Central memory CD4-positive, alpha-beta T cell (primary cell): ENCODE measurements at regions not wholly inside any gene's neighbourhood (a gene's known extent, or its start where the extent isn't known, plus 50 kb on each side); places are given as distances from the start of the nearest gene placed in this dataset.

Source experiments
- DNase-seq: peaks from one replicate; pipeline ENCODE4 v3.0.0; 2022

DNA sequence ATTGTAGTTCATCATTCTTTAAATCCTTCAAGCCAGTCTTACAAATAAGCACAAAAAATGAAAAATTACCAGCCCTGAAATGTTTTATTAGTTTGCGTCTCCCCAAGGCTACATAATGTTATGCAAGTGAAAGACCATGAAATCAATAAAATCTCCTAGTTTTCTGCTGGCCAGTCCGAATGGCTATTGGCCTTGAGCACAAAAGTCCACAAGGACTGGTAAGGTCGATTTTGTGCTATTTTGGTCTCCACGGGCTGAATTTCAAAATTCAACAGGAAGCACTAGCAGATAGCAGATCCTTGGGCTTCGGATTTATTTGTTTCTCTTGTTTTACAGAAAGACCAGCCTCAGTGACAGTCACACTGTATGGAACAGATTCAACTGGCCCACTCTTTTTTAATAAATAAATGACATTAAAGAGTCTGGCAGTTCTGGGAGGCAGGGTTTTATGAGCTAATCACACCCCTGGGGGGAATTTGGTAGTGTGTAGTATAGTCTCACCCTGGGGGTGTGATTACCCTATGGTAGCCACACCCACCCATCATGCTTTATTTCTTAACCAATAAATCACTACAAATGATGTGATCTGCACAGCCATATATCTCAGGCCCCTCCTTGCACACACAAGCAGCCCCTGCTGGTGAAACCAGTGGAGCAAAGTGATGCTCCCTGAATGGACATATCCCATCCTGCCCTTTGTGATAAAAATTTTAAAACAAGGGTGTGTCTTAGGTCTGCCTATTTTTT lies 51.1 kb upstream of the TMEM33 start:
- DNase-seq: no peak

DNA sequence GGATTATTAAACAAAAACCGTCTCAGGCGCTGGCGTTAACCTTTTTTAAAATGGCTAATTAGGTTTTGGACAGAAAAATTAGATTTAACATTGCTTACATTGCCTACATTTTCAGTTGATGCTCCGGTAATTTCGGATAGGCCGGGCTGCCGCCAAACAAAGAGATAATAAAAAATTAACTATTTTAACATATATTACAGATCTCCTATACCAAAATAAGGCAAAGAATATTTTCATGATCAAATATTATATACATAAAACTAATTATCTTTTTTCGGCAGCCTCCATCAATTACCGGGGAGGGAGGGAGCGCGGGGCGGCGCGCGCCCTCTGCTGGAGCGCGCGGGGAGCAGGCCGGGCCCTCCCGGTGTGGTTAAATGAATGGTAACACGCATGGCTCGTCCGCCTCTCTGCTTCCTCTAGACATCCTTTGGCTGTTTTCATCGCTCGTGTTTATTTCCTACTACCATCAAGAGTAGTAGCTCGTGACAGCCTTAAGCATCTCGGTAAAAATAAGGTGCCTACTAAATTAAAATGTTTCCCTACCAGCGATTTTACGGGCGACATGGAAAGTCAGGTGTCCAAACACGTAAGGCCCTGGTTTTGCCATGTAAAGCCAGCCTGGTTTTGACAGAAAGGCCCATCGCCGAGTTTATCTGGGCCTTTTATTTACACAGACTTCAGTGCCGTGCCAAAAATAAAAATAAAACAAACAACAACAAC lies 52.4 kb upstream of the TMEM33 start:
- peak; percentile 30 for DNase-seq

DNA sequence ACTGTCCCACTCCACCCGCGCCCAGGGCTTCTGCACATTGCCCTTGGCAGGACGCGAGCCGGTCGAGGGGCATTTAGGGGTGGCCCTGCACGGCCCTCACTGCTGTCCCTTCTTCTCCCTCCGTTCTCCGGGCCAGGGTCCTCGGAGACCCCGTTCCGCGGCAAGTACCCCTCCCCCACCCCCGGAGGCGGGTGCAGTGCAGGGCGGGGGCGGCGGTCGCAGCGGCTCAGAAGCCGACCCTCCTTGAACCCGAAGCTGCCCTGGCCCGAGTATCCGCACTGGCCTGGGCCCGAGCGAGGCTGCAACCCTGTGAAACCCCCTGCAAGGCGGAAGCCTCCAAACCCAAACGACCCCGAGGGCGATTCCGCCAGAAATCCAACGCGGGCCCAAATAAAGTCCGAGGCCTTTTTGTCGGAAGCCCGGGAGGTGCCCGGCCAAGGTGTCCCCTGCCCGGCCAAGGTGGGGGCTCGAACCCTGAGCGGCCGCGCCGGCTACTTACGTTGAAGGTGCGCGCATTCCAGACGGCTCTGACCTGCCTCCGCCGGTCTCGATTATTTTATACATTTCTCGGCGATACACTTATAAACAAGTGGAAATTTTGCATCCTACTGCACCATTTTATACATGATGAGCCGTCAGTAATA lies 53.1 kb upstream of the TMEM33 start:
- no peak for DNase-seq

DNA sequence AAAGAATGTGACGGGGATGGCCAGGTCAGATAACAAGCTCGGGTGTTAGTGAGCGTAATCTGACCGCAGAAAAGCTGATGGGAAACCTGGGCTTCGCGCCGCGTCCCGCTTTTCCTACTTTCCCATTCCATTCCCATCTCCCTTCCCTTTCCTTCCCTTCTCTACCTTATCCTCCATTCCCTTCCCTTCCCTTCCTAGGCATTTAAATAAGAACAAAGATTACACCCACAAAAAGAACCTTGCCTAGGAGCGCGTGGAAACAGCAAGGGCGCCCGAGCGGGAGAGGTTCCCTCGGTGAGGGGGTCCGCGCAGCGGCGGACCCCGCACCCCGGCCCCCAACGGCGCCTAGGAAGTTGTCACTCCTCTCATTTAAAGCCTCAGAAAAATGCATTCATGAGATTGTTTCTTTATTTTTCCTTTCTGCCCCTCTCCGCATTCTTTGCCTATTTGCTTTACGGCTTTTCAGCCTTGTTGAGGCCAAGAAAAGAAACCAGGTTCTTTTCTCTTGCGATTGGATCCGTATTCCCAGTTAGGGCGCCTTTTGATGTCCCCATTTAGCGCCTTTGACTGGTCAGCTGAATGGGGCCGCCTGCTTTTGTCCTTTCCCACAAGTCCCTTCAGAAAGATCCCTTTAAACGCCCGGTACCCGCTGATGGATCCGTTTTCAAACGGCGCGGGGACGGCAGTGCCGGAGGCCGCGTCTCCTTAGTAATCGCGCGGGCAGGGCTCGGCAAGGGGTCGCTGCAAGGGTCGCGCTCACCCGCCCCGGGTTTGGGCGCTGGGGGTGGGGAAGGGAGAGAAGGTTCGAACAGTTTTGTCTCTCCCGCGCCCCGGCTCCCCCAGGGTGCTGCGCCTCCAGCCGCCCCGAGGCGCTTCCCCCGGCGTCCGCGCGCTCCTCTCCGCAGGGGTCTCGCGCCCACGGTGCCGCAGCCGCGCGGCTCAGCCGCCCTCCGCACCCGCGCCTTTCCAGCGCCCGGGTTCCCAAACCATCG lies 54.1 kb upstream of the TMEM33 start:
- DNase-seq: no peak

DNA sequence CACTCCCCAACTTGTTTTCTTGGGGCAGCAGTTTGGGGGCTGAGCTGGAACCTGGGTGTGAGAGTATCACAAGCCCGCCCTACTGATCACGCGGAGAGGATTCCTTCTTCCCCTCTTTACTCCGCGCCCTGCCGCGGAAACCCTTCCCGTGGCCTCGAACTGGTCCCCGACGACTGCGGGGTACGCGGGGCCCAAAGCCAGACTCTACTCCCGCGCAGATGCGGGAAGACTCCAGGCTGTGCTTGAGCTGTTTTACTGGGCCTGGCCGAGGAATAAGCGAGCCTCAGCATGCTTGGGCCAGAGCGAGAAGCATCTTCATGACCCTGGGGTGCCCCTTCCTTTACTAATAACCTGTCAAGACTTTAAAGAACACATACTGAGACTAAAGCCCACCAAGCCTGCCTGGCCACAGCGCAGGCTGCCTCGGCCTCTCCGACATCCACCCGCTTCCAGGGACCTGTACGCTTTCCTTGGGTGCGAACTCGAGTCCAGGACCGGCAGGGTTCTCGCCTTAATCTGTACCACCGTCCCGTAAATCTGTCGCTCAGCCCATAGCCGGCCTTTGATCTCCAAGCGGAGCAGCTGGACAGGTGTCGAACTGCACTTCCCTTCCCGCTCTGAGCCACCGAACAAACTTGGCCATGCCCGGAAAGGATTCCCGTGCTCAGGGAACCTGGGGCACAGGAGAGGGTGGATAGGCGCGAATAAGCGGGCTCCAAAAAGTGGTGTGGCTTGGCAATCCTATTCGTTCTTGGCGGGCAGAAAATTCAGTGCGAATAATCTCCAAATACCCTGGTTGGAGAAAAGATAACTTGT lies 55.0 kb upstream of the TMEM33 start:
- DNase-seq: no peak

DNA sequence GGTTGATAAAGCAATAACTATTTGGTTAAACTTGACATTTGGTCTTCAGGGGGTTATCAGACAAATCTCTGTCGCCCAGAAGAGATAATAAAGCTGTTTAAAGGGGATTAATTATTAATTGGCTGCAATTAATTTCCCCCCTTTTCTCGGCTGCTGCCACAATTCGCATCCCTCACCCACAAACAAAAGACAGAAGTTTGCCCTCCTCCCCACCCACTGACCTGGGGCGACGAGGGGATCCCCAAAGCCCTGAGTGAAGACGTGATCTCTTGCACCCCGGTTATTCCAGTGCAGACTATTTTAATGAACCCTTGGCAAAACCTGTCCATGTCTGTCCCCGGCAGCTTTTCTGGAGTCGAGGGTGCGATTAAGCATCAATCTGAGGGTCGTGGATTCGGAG lies 55.7 kb upstream of the TMEM33 start:
- DNase-seq: no peak

DNA sequence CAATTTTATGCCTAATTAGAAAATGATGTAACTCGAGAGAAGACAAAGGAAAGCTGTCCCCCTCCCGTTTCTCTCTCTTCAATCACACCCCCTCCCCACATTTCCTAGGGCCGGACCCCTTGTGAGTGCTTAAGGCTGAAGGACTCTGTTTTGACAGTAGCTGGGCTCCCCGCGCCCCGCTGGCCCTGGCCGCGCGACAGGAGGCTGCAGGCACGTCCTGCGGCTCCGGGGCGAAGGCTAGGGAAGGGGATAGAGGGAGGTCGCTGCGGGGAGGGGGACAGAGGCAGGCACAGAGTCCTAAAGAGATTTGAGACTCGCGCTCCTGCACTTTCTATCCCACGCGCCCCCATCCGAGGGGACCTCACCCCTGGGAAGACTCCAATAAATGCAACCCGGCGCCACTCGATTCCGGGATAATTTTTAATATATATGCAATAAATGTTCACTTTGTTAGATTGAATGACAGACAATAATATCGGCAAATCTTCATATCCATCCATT lies 56.2 kb upstream of the TMEM33 start:
- no peak for DNase-seq

DNA sequence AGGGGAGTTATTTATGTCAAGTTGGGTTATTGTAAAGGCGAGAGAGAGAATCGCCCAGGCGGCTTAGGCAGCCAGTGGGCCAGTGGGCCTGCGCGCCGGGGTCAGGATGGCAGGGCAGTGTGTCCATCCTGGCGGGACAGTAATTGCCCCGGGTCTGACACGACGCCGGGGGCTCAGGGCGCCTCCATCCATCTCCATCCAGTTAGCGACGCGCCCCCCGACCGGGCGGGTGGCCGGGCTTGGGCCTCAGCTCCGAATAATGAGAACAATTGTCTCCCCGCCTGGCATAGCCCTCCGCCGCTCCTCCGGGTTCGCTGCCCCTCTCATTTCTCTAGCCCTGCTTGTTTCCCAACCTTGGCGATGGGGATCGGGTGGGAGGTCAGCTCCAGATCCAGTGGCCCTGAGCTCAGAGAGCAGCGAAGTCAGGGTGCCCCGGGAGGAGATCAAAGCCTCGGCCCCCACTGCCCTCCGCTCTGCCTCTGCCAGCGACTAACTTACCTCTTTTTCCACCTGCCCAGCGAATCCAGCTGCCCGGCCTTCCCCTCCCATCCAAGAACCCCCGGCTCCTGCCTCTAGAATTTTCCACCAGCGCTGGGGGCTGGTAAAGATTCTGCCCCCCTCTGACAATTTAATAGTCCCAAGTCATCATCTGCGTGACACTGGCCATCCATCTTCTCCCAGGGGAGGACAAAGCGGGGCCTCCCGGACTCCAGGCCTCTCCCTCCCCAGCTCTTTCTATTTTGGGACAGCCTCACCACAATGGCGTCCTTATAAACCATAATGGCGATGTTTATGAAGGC lies 56.9 kb upstream of the TMEM33 start:
- DNase-seq: no peak

DNA sequence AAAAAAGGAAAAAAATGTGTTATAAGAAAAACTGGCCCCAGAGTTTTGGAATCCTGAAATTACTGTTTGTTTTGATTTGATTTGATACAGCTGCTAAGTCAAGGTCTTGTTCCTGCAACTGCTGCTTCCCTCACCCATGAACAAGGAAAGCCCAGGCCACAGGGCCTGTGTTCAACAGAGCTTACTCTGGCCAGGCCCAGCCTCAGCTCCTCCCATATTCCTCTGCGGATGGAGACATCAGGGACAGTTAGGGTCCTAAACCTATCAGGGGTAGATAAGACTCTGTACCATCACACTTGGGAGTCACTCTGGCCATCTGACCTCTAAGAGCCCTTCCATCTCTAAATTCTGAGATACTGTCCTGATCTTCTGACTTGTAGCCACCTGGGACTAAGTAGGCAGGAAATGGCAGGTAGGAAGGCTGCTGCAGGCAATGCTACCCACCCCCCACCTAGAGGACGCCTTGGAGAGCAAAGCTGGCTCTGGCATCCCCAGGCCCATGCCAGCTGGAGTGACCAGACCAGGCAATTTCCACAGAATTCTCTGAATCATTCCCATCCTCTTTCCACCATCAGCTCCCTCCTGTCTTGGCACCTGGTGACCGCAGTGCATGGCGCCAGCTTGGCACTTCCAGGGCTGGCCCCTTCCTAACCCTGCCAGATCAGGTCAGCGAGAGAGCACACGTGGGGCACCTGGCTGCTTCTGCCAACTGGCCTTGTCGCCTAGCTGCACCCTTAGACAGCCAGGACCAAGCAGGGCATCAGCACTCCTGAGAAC lies 58.0 kb upstream of the TMEM33 start:
- DNase-seq: no peak

DNA sequence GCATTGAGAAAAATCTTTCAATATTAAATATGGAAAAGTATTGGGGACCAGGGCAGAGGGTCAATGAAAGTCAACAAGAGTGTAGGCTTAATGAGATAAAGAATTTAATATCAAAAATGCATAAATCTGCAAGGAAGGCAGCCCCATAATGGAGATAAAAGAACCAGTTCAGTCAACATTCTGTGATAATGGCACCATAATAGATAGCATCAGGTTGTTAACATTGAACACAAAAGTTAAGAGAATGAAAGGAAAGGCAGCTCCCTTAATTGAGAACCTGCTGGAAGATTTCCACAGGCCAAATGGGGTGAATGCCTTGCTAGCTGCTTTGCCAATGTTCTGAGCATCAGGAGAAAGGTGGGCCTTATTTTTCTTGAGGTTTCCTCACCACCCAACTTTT lies 60.4 kb upstream of the TMEM33 start:
- DNase-seq: no peak

DNA sequence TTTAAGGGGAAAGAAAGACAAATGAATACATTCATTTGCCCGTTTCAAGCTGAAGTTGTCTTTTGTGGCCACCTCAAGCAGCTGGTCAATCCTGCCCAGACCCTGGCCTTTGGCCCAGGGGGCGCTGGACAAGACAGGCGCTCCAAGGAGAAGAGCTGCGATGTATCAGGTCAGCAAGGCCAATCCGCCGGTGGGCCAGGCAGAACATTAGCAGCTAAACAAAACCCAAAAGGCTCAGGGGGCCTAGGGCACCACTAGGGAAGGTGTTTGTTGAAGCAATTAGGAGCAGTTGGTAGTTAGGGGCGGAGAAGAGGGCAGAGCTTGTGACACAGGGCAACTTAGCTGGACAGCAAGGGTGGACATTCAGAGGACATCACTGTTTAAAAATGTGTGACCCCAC lies 60.8 kb upstream of the TMEM33 start:
- DNase-seq: no peak

DNA sequence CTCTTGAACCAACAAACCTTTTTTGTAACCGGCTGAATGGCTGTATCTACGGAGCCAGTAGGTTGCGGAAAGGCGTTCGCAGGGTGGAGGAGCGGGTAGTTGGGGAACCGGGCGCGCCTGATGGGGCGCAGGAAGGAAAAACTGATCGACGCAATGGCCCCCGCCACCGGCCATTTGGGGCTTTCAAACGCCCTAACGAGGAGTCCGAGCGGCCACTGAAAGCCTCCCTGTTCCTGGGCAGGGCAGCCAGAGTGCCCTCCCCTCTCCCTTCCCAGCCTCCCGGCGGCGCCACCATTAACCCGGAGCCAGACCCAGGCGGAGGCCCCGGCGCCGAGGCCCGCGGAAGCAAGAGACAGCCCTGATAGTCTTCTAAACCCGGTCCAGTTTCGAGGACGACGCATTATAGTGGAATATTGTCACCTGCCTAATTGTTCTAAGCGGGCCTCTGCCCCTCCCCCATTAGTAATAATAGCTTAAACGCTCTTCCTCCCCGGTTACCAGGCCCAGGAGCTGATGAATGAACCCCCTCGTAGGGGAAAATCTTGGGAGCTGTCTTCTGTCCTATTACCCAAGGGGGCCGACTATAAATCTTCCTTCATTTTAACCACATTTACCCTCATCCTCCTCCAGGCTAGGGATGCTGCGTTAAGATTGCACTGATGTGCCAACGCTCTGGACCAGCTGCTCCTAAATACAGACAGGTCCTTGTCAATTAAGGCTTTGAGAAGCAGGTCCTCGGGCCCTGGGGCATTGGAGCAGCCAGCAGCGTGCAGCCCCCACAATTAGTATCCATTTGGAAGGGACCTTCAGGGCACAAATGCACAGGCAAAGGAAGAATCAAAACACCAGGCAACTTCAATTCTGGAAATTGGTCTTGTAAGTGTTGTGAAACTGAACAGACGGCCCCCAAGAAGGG lies 61.6 kb upstream of the TMEM33 start:
- DNase-seq: no peak

DNA sequence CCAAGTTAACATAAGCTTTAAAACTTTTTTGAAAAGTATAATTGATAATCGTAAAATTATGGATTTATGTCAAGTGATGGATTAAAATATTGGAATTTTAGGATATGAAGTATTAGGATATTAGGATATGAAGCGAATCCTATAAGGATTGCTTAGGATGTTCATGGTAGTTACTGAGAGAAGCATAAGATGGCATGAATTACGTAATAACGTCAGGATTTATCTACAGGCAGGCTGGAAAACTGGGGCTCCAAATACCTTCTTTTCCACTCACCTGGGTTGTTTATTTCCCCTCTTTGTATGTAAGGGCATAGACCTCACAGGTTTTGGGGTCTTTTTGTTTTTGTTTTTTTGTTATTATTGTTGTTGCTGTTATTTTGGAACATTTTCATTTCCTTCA lies 65.2 kb upstream of the TMEM33 start:
- no peak for DNase-seq

DNA sequence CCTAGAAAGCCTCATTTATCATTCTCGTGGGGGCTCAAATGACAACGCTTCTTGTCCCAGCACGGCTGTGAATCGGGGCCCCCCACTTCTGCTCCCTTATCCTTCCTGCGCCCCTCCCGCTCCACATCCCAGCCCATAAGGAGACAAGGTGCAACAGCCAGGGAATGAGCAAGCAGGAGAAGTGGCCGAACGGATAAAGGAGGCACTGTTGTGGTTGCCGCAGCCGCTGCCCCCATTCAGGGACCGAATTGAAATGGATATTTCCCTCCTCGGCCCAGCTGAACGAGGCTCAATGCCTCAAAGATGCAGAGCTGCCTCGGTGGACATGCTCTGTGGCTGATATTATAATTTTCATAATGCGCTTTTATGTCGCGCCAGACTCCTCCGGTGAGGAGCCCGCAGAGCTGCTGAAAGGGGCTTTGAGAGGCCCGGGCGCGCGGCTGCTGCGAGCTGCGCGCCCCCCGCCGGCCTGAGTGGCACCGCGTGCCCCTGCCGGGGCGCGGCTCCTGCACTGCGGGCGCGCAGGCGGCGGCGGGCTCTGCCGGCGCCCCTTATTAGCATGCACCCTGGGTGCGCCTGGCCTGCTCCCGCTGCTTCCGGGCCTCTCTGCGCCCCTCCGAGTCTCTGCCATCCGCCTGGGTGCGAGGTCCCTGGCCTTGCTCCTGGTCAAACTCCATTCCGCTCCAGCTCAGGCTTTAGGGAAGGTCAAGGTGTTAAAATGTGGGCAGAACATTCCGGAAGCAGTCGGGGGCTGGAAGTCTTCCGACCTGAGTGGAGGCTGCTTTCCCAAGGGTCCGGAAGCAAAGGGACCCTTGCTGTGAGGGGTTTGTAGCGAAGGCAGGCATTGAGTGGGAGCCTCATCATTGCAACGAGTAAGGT lies 68.2 kb upstream of the TMEM33 start:
- no peak for DNase-seq

DNA sequence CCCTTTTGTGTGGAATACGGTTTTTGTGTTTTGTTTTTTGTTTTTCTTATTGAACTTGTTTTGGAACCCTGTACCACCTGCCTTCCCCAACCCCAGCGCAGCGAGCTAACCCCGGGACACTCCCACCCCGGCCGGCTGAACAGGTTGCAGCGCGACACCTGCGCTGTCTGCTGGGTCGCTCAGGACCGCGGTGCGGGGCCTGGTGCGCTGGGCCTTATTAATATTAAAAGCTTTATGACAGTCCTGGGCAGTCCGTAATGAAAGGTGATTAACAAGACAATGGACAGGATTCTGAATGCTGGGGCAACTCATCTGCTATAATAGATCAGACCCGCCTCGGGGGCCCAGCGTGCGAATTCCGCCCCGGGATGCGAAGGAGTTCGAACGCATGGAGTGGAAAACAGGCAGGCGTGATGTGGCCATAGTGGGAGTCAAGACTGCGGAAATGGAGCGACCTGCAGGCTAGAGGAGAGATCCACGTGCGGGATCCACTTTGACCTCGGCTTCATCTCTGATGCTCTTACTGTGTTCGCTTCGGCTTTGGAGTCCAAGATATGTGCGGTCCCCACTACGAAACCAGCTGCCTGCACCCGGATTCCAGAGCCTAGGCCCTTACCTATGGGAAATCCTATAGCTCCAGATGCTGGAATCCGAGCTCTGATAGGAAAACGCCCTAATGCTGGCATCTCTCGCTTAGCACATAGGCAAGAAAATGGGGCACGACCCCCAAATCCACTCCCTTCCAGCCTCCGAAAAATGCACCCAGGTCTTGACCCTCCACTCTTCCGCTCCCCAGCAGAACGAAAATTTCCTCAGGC lies 69.0 kb upstream of the TMEM33 start:
- DNase-seq: no peak

DNA sequence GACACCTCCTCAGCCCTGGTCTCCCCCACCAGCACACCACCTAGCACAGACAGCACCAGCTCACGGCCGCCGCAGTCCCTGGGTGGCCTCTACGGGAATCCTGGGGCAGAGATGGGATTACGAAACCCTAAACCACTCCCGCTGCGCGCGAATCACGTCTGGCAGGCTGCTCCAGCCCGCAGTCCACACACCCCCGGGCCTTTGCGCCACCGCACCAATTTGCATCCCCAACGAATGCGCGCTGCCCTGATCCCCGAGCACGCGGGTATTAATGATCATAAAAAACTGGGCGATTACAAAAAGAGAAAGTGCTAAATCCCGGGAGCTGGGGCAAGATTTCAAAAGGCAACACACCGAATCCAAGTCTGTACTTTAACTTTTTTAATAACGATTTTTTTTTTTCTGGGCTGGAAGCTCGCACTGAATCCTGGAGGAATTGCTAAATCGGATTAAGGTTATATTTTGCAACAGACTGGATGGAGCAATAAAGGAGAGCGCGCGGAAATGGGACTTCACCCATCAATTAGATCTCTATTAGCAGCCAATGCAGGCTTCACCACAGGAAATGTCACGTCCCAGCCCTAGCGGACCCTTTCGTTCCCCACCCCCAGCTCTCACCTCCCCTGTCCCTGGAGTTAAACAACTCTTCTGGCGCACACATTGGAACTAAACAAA lies 69.8 kb upstream of the TMEM33 start:
- no peak for DNase-seq
